ENCODE measurements at regions not wholly inside any gene's neighbourhood (a gene's known extent, or its start where the extent isn't known, plus 50 kb on each side); places are given as distances from the start of the nearest gene placed in this dataset.
"Not testable (repeated sequence)": the region's sequence is repeated elsewhere in the genome, so short reads cannot be mapped to it uniquely, and the experiment has no call there.

- TF ChIP-seq CTCF (IDR thresholded peaks at IDR 0.05); MAX (CRISPR knock-in tag; IDR thresholded peaks at IDR 0.05); SP1 (CRISPR knock-in tag; conservative IDR thresholded peaks at IDR 0.05); E2F1 (CRISPR knock-in tag; IDR thresholded peaks at IDR 0.05); NFYB (CRISPR knock-in tag; conservative IDR thresholded peaks at IDR 0.05; ENCODE audit: low read depth); KAT7 (CRISPR knock-in tag; IDR thresholded peaks at IDR 0.05; ENCODE audit: borderline replicate concordance); ZBTB43 (CRISPR knock-in tag; IDR thresholded peaks at IDR 0.05); USF1 (CRISPR knock-in tag; IDR thresholded peaks at IDR 0.05); TEAD1 (CRISPR knock-in tag; IDR thresholded peaks at IDR 0.05); IRF1 (CRISPR knock-in tag; IDR thresholded peaks at IDR 0.05); CBFB (CRISPR knock-in tag; IDR thresholded peaks at IDR 0.05; ENCODE audit: low read depth); NR3C1 (CRISPR knock-in tag; conservative IDR thresholded peaks at IDR 0.05; ENCODE audit: low read depth); ZNF317 (CRISPR knock-in tag; IDR thresholded peaks at IDR 0.05; ENCODE audit: borderline replicate concordance, low read depth): not testable (repeated sequence)
These were observed 51.6 kb upstream of the MIER3 start for GRCh38 chr5:57003566-57003965.

All from WTC11 (cell line).